HCT116 (cell line): ENCODE measurements at regions not wholly inside any gene's neighbourhood (a gene's known extent, or its start where the extent isn't known, plus 50 kb on each side); places are given as distances from the start of the nearest gene placed in this dataset.

ENCODE experiments used
- ATAC-seq: fragments of 200-7000 bp; cut with Tn5 transposase; 2 replicates; pipeline ENCODE4 v1.9.1; 2020; ENCODE audit warnings: mild to moderate bottlenecking, moderate library complexity
- BruUV-seq: library from RNA; stranded (reverse); fragments of 400-500 nt; replicated peaks from 2 replicates; lab custom pipeline; 2021; lab: Mats Ljungman, UMichigan
- CTCF ChIA-PET: fragments of 300-600 bp; sonication (Branson Sonifier 250); formaldehyde crosslinking; loops from one replicate; lab custom pipeline; 2021; ENCODE audit warnings: antibody characterized with exemption; lab: Charles Lee
- POLR2A ChIA-PET: fragments of 300-600, 350-600 bp; sonication (Branson Sonifier 250); formaldehyde crosslinking; loops from one replicate; lab custom pipeline; 2021; ENCODE audit warnings: antibody characterized with exemption; lab: Charles Lee
- RAD21 ChIA-PET, 2 experiments: fragments of 300-600 bp; sonication (Branson Sonifier 250); formaldehyde crosslinking; loops; one replicate each; lab custom pipeline; 2023; ENCODE audit warnings: low total read pairs in 2 of 2; ENCODE audit not compliant: uncharacterized antibody in 2 of 2, unreplicated experiment in 2 of 2, low non-redundant PET in 1 of 2; lab: Charles Lee
- DNase-seq: peaks from one replicate; pipeline ENCODE4 v3.0.0-alpha.2; 2010; ENCODE audit warnings: low read depth, low spot score
- H2AFZ ChIP-seq: fragments of 200-600 bp; shearing (Covaris generic), sonication (generic); 2 replicates; pipeline ENCODE4 v1.6.1; 2017; ENCODE audit warnings: low read depth, mixed run types, mixed read lengths, antibody characterized with exemption, low read length; ENCODE audit not compliant: poor library complexity, severe bottlenecking
- H3K27ac ChIP-seq: 2 replicates; pipeline ENCODE4 v1.5.1; 2012; ENCODE audit warnings: low read depth, low read length
- H3K27me3 ChIP-seq: fragments of 200-600 bp; sonication (generic); 2 replicates; pipeline ENCODE4 v1.6.1; 2016; ENCODE audit warnings: mixed run types, low read length, mixed read lengths; ENCODE audit not compliant: insufficient read depth
- H3K36me3 ChIP-seq, 2 experiments: fragments of 200-500 bp in 1 of 2; fragments of 200-600 bp in 1 of 2; sonication (Bioruptor generic) in 1 of 2; sonication (generic) in 1 of 2; 2 replicates each; pipeline versions ENCODE4 v1.5.1 to v1.6.1; 2014 to 2016; ENCODE audit warnings: low read length in 2 of 2, inconsistent platforms in 1 of 2, mixed read lengths in 1 of 2, mixed run types in 1 of 2; ENCODE audit not compliant: insufficient read depth in 2 of 2, control insufficient read depth in 1 of 2
- H3K4me1 ChIP-seq, 2 experiments: fragments of 200-600 bp in 1 of 2; sonication (generic) in 1 of 2; 2 replicates each; pipeline versions ENCODE4 v1.5.1 to v1.6.1; 2012 to 2017; ENCODE audit warnings: low read length in 2 of 2, inconsistent platforms in 1 of 2, mild to moderate bottlenecking in 1 of 2, mixed read lengths in 1 of 2, mixed run types in 1 of 2, moderate library complexity in 1 of 2; ENCODE audit not compliant: insufficient read depth in 2 of 2, control insufficient read depth in 1 of 2
- H3K4me2 ChIP-seq: fragments of 200-600 bp; sonication (generic); 2 replicates; pipeline ENCODE4 v1.6.1; 2017; ENCODE audit warnings: mixed run types, low read length, mixed read lengths
- H3K4me3 ChIP-seq, 2 experiments: fragments of 200-600 bp in 1 of 2; sonication (generic) in 1 of 2; replicated peaks in 1 of 2; 2 replicates each; pipeline ENCODE4 v1.5.1; 2011 to 2016; ENCODE audit warnings: low read length in 2 of 2, control low read depth in 1 of 2, low read depth in 1 of 2, mild to moderate bottlenecking in 1 of 2, mixed read lengths in 1 of 2, mixed run types in 1 of 2
- H3K79me2 ChIP-seq: fragments of 200-600 bp; sonication (generic); 2 replicates; pipeline ENCODE4 v1.6.1; 2017; ENCODE audit warnings: mild to moderate bottlenecking, mixed run types, low read length, moderate library complexity, mixed read lengths; ENCODE audit not compliant: insufficient read depth
- H3K9ac ChIP-seq: fragments of 200-600 bp; sonication (generic); 2 replicates; pipeline ENCODE4 v1.6.1; 2016; ENCODE audit warnings: low read length, mixed read lengths
- H3K9me2 ChIP-seq: fragments of 200-600 bp; sonication (generic), shearing (Covaris generic); 2 replicates; pipeline ENCODE4 v1.6.1; 2017; ENCODE audit warnings: mixed run types, mild to moderate bottlenecking, moderate library complexity; ENCODE audit not compliant: insufficient read depth
- H3K9me3 ChIP-seq, 2 experiments: fragments of 200-500 bp in 1 of 2; fragments of 200-600 bp in 1 of 2; sonication (Bioruptor generic) in 1 of 2; sonication (generic) in 1 of 2; 2 replicates each; pipeline ENCODE4 v1.6.1; 2014 to 2017; ENCODE audit warnings: low read length in 2 of 2, mixed read lengths in 2 of 2, inconsistent platforms in 1 of 2, low read depth in 1 of 2, mild to moderate bottlenecking in 1 of 2, mixed run types in 1 of 2, moderate library complexity in 1 of 2; ENCODE audit not compliant: control insufficient read depth in 1 of 2, insufficient read depth in 1 of 2
- H4K20me1 ChIP-seq: fragments of 200-600 bp; sonication (generic), shearing (Covaris generic); 2 replicates; pipeline ENCODE4 v1.6.1; 2017; ENCODE audit warnings: mixed run types, mild to moderate bottlenecking, moderate library complexity; ENCODE audit not compliant: insufficient read depth
- CBX3 ChIP-seq: IDR thresholded peaks from 2 replicates; pipeline ENCODE4 v1.6.1; 2012; ENCODE audit warnings: low read depth
- ELF1 ChIP-seq: IDR thresholded peaks from 2 replicates; pipeline ENCODE4 v1.6.1; 2012; ENCODE audit warnings: low read depth, borderline replicate concordance
- EZH2 ChIP-seq: fragments of 200-600 bp; sonication (generic); IDR thresholded peaks from 2 replicates; pipeline ENCODE4 v1.6.1; 2017; ENCODE audit warnings: antibody characterized with exemption, mixed run types
- EZH2phosphoT487 ChIP-seq: fragments of 200-600 bp; IDR thresholded peaks from 2 replicates; pipeline ENCODE4 v1.6.1; 2018; ENCODE audit warnings: antibody characterized with exemption, borderline replicate concordance
- FOSL1 ChIP-seq: IDR thresholded peaks from 2 replicates; pipeline ENCODE4 v1.6.1; 2012; ENCODE audit warnings: low read depth
- JUND ChIP-seq: IDR thresholded peaks from 2 replicates; pipeline ENCODE4 v1.6.1; 2012
- POLR2A ChIP-seq: IDR thresholded peaks from 2 replicates; pipeline ENCODE4 v1.7.0; 2011; ENCODE audit warnings: borderline replicate concordance; ENCODE audit not compliant: insufficient read depth, insufficient read length; ENCODE audit errors: extremely low read depth
- POLR2AphosphoS5 ChIP-seq: IDR thresholded peaks from 2 replicates; pipeline ENCODE4 v1.6.1; 2011; ENCODE audit warnings: mild to moderate bottlenecking, low read depth, low read length, moderate library complexity
- REST ChIP-seq: IDR thresholded peaks from 2 replicates; pipeline ENCODE4 v1.6.1; 2012; ENCODE audit warnings: low read depth
- SP1 ChIP-seq: IDR thresholded peaks from 2 replicates; pipeline ENCODE4 v1.6.1; 2012; ENCODE audit warnings: low read depth
- TCF7L2 ChIP-seq: IDR thresholded peaks from 2 replicates; pipeline ENCODE4 v1.7.0; 2011; ENCODE audit warnings: borderline replicate concordance, inconsistent platforms; ENCODE audit not compliant: insufficient read depth, insufficient read length; ENCODE audit errors: extremely low read depth
- YY1 ChIP-seq: IDR thresholded peaks from 2 replicates; pipeline ENCODE4 v1.6.1; 2011; ENCODE audit warnings: low read length, low read depth, moderate library complexity, mild to moderate bottlenecking; ENCODE audit not compliant: insufficient replicate concordance; ENCODE audit errors: extremely low read depth
- ZNF274 ChIP-seq: fragments of 200-500 bp; sonication (Bioruptor generic); IDR thresholded peaks from 2 replicates; pipeline ENCODE4 v1.6.1; 2014; ENCODE audit warnings: mild to moderate bottlenecking, low read depth, low read length, inconsistent platforms
- intact Hi-C: fragments of 100-400 bp; cut with micrococcal nuclease; formaldehyde crosslinking; loops from 2 replicates; pipeline ENCODE4 v1.10.0; 2022

DNA sequence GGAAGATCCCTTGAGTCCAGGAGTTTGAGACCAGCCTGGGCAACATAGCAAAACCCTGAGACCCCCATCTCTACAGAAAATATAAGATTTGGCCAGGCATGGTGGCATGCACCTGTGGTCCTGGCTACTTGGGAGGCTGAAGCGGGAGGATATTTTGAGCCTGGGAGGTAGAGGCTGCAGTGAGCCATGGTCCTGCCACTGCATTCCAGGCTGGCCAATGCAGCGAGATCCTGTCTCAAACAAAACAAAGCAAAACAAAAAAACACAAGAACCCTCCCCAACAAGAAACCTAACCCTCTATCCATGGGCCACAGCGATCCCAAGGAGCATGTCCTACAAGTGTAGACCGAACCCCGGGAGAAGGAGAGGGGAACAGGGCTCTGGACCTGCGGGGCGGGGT is 133.3 kb downstream of the MGAT5B start:
- Histone ChIP-seq H3K79me2 (no peaks in the 10 kb centered on the region), H3K4me3 (no peak overlapping the region), H3K9me2 (no peaks in the 10 kb centered on the region)
- intact Hi-C loops: no loop called here
- TF ChIP-seq ELF1 (no peak), TCF7L2 (no peak), POLR2A (no peak), ZNF274 (no peak), EZH2phosphoT487 (no peak), EZH2 (no peak), SP1 (no peak)
- TF ChIP-seq, all 23 proteins: peak for 0
- H3K9me3 ChIP-seq: no peaks in the 10 kb centered on the region
- DNase-seq (no peak), ATAC-seq (no peak)
- no peaks in the 10 kb centered on the region for H3K36me3 ChIP-seq
- no peak overlapping the region for H3K9ac ChIP-seq
- H3K4me1 ChIP-seq: peaks cover 14 to 29% of the 10 kb centered on the region in 2 experiments
- no peak overlapping the region for H2AFZ ChIP-seq
- no TSS peak for BruUV-seq
- POLR2A ChIA-PET: no interaction called here
- CTCF ChIA-PET: interaction anchor here (1.9 kb wide), 1 partner anchor 55 kb away, joined by 4 read pairs; no protein-coding TSS in a partner anchor
- no peaks in the 10 kb centered on the region for H4K20me1 ChIP-seq
- RAD21 ChIA-PET: no interaction called here
- H3K4me2 ChIP-seq: peak overlapping the region; percentile 66
- H3K27ac ChIP-seq: no peak overlapping the region
- H3K27me3 ChIP-seq: peaks cover 4% of the 10 kb centered on the region; the same call in 1 of the 2 replicates

- Histone ChIP-seq H3K4me3 (peak overlapping the region in 1 of 2 experiments; percentile 4; a peak in 2 of 4 replicates), H3K9me3 (no peaks in the 10 kb centered on the region), H3K27me3 (no peaks in the 10 kb centered on the region), H3K4me2 (peak overlapping the region; percentile 66)
- TF ChIP-seq SP1 (peak; percentile 68), CBX3 (0 out of 2 replicates have a peak, but pooled peaks have one; percentile 16), POLR2AphosphoS5 (no peak), YY1 (peak; percentile 4), JUND (peak; percentile 81), TCF7L2 (peak; percentile 97), FOSL1 (peak; percentile 96), REST (no peak)
- TF ChIP-seq, all 23 proteins: peak for 6
- ChIA-PET POLR2A (no interaction called here), RAD21 (no interaction called here), CTCF (interaction anchor here (1.7 to 1.9 kb wide), 2 partner anchors 10 to 54 kb away, joined by 4 read pairs; no protein-coding TSS in a partner anchor)
- peaks cover 14 to 29% of the 10 kb centered on the region in 2 experiments for H3K4me1 ChIP-seq
- no peak overlapping the region for H3K27ac ChIP-seq
- no peaks in the 10 kb centered on the region for H4K20me1 ChIP-seq
- no peak overlapping the region for H3K9ac ChIP-seq
- ATAC-seq (peak; percentile 87), DNase-seq (peak; percentile 85)
- peak overlapping the region; percentile 59 for H2AFZ ChIP-seq
- intact Hi-C loops: no loop called here
- H3K9me2 ChIP-seq: no peaks in the 10 kb centered on the region
- no peaks in the 10 kb centered on the region for H3K36me3 ChIP-seq
- no peaks in the 10 kb centered on the region for H3K79me2 ChIP-seq
- no TSS peak for BruUV-seq
Measured at GRCh38 chr17:77002103-77003045, 134.2 kb downstream of the MGAT5B start.
